CD14-positive monocyte (primary cell): ENCODE measurements at regions not wholly inside any gene's neighbourhood (a gene's known extent, or its start where the extent isn't known, plus 50 kb on each side); places are given as distances from the start of the nearest gene placed in this dataset.

Experiments used
- DNase-seq, 3 donors: peaks; one replicate each; pipeline ENCODE4 v3.0.0-alpha.2; 2011 to 2022
- H2AFZ ChIP-seq: 2 replicates; pipeline ENCODE4 v1.6.0; 2012; ENCODE audit warnings: mild to moderate bottlenecking, low read depth, low read length, inconsistent platforms; ENCODE audit not compliant: insufficient read depth, poor library complexity, severe bottlenecking
- H3K27ac ChIP-seq, 2 donors: 1 replicate in 1 of 2; 2 replicates in 1 of 2; pipeline ENCODE4 v1.5.1; 2012 to 2013; ENCODE audit warnings: low read length in 2 of 2, control low read depth in 1 of 2, inconsistent platforms in 1 of 2, low read depth in 1 of 2, mild to moderate bottlenecking in 1 of 2
- H3K27me3 ChIP-seq, 2 donors: one replicate each; pipeline versions ENCODE4 v1.6.0 to v1.6.1; 2011 to 2013; ENCODE audit warnings: low read length in 2 of 2; ENCODE audit not compliant: control insufficient read depth in 2 of 2, insufficient read depth in 2 of 2
- H3K36me3 ChIP-seq, 2 donors: replicated peaks in 1 of 2; 1 replicate in 1 of 2; 2 replicates in 1 of 2; pipeline versions ENCODE4 v1.5.1 to v1.6.1; 2012 to 2013; ENCODE audit warnings: low read length in 2 of 2, control low read depth in 1 of 2, inconsistent platforms in 1 of 2, mild to moderate bottlenecking in 1 of 2; ENCODE audit not compliant: insufficient read depth in 2 of 2, control insufficient read depth in 1 of 2
- H3K4me1 ChIP-seq, 2 donors: 1 replicate in 1 of 2; 2 replicates in 1 of 2; pipeline versions ENCODE4 v1.5.1 to v1.6.1; 2012 to 2013; ENCODE audit warnings: low read length in 2 of 2, control low read depth in 1 of 2, inconsistent platforms in 1 of 2, mild to moderate bottlenecking in 1 of 2, moderate library complexity in 1 of 2; ENCODE audit not compliant: insufficient read depth in 2 of 2, control insufficient read depth in 1 of 2
- H3K4me2 ChIP-seq: replicated peaks from 2 replicates; pipeline ENCODE3; 2012; ENCODE audit warnings: low read length, moderate library complexity, mild to moderate bottlenecking; ENCODE audit not compliant: poor library complexity, severe bottlenecking; ENCODE audit errors: extremely low read depth
- H3K4me3 ChIP-seq, 3 experiments: fragments of 200-600 bp in 1 of 3; sonication (generic) in 1 of 3; replicated peaks in 1 of 3; 1 replicate in 2 of 3; 2 replicates in 1 of 3; pipeline ENCODE4 v1.5.1; 2011 to 2013; ENCODE audit warnings: low read length in 3 of 3, mild to moderate bottlenecking in 3 of 3, control low read depth in 2 of 3, low read depth in 2 of 3, inconsistent platforms in 1 of 3, moderate library complexity in 1 of 3
- H3K79me2 ChIP-seq: 2 replicates; pipeline ENCODE4 v1.6.0; 2012; ENCODE audit warnings: mild to moderate bottlenecking, control low read depth, inconsistent platforms, low read length, moderate library complexity; ENCODE audit not compliant: insufficient read depth
- H3K9ac ChIP-seq: 2 replicates; pipeline ENCODE4 v1.6.0; 2017; ENCODE audit warnings: low read length, mild to moderate bottlenecking; ENCODE audit not compliant: insufficient read depth, poor library complexity, severe bottlenecking
- H3K9me3 ChIP-seq, 2 donors: replicated peaks in 1 of 2; 1 replicate in 1 of 2; 2 replicates in 1 of 2; pipeline versions ENCODE4 v1.5.1 to v1.6.1; 2012 to 2013; ENCODE audit warnings: low read length in 2 of 2, control low read depth in 1 of 2; ENCODE audit not compliant: control insufficient read depth in 1 of 2, insufficient read depth in 1 of 2
- H4K20me1 ChIP-seq: 2 replicates; pipeline ENCODE4 v1.6.0; 2012; ENCODE audit warnings: mild to moderate bottlenecking, low read length, control low read depth, moderate library complexity; ENCODE audit not compliant: insufficient read depth
- H3K27ac Mint-ChIP-seq, 7 donors: one replicate each; pipeline ENCODE4 v1.8.0; 2020; ENCODE audit warnings: mild to moderate bottlenecking in 7 of 7, mixed read lengths in 7 of 7, moderate library complexity in 6 of 7, inconsistent platforms in 2 of 7
- H3K27me3 Mint-ChIP-seq, 3 donors: one replicate each; pipeline ENCODE4 v1.8.0; 2021 to 2022; ENCODE audit warnings: low read depth in 3 of 3, mild to moderate bottlenecking in 3 of 3, mixed read lengths in 3 of 3, moderate library complexity in 3 of 3, inconsistent platforms in 1 of 3
- H3K36me3 Mint-ChIP-seq, 2 donors: one replicate each; pipeline ENCODE4 v1.8.0; 2020; ENCODE audit warnings: mixed read lengths in 2 of 2, inconsistent platforms in 1 of 2, mild to moderate bottlenecking in 1 of 2
- H3K4me1 Mint-ChIP-seq: one replicate; pipeline ENCODE4 v1.8.0; 2020; ENCODE audit warnings: mild to moderate bottlenecking, mixed read lengths
- H3K4me3 Mint-ChIP-seq, 2 donors: one replicate each; pipeline ENCODE4 v1.8.0; 2020; ENCODE audit warnings: mild to moderate bottlenecking in 2 of 2, mixed read lengths in 2 of 2, moderate library complexity in 1 of 2
- H3K9me3 Mint-ChIP-seq, 7 donors: one replicate each; pipeline ENCODE4 v1.8.0; 2020 to 2022; ENCODE audit warnings: mixed read lengths in 7 of 7, mild to moderate bottlenecking in 6 of 7, moderate library complexity in 6 of 7, inconsistent platforms in 2 of 7
- CTCF ChIP-seq: fragments of 200-600 bp; IDR thresholded peaks from one replicate; pipeline ENCODE4 v1.8.0; 2022; ENCODE audit warnings: antibody characterized with exemption, mild to moderate bottlenecking
- WGBS: methylation state at CpG from one replicate; pipeline ENCODE4 v1.1.5; 2013; ENCODE audit warnings: missing lambda C conversion rate; ENCODE audit not compliant: insufficient coverage; 5-methylcytosine and 5-hydroxymethylcytosine counted together
- intact Hi-C, 2 donors: fragments of 100-400 bp; cut with micrococcal nuclease; formaldehyde crosslinking; loops; one replicate each; pipeline versions ENCODE4 v1.15.0 to v1.15.1; 2023

GRCh38 chr19:31500946-31501345 is 151.7 kb upstream of the TSHZ3 start:
- DNase-seq = no peak
- H3K4me3 Mint-ChIP-seq = no peak overlapping the region
- intact Hi-C loops = no loop called here
- Histone ChIP-seq H3K9ac (no peak overlapping the region), H2AFZ (no peak overlapping the region), H3K79me2 (no peaks in the 10 kb centered on the region), H3K36me3 (no peaks in the 10 kb centered on the region), H3K27ac (no peak overlapping the region), H3K27me3 (no peaks in the 10 kb centered on the region), H3K9me3 (no peaks in the 10 kb centered on the region), H4K20me1 (no peaks in the 10 kb centered on the region), H3K4me2 (no peak overlapping the region), H3K4me1 (no peaks in the 10 kb centered on the region), H3K4me3 (no peak overlapping the region)
- no peaks in the 10 kb centered on the region for H3K4me1 Mint-ChIP-seq
- peaks cover 0 to 6% (median 3%) of the 10 kb centered on the region in 7 donors for H3K9me3 Mint-ChIP-seq
- no peak for TF ChIP-seq CTCF
- peaks cover 0 to 3% (median 0%) of the 10 kb centered on the region in 3 donors for H3K27me3 Mint-ChIP-seq
- H3K27ac Mint-ChIP-seq = no peak overlapping the region
- H3K36me3 Mint-ChIP-seq = no peaks in the 10 kb centered on the region
- WGBS = 93% methylated on average over 7 of the region's 11 CpGs

- Histone ChIP-seq H3K4me3 (no peak overlapping the region), H2AFZ (no peak overlapping the region), H3K36me3 (no peaks in the 10 kb centered on the region), H3K27me3 (no peaks in the 10 kb centered on the region), H3K9me3 (no peaks in the 10 kb centered on the region), H3K27ac (no peak overlapping the region), H3K79me2 (no peaks in the 10 kb centered on the region), H3K4me1 (no peaks in the 10 kb centered on the region), H3K4me2 (no peak overlapping the region), H4K20me1 (no peaks in the 10 kb centered on the region), H3K9ac (no peak overlapping the region)
- intact Hi-C loops = no loop called here
- Mint-ChIP-seq H3K9me3 (peaks cover 0 to 6% (median 3%) of the 10 kb centered on the region in 7 donors), H3K27ac (no peak overlapping the region), H3K4me1 (no peaks in the 10 kb centered on the region), H3K4me3 (no peak overlapping the region), H3K27me3 (peaks cover 0 to 3% (median 0%) of the 10 kb centered on the region in 3 donors), H3K36me3 (no peaks in the 10 kb centered on the region)
- TF ChIP-seq CTCF = no peak
- no CpG with 5 or more reads among the region's 4 CpGs for WGBS
- no peak for DNase-seq
These were observed 152.4 kb upstream of the TSHZ3 start for GRCh38 chr19:31501427-31502195.
